ENCODE measurements at regions not wholly inside any gene's neighbourhood (a gene's known extent, or its start where the extent isn't known, plus 50 kb on each side); places are given as distances from the start of the nearest gene placed in this dataset.

- no peak for DNase-seq
Observed at GRCh38 chr16:86963600-86964575, 353.3 kb downstream of the C16orf95 start.

- DNase-seq = no peak
Observed at GRCh38 chr16:86964796-86965241, 352.4 kb downstream of the C16orf95 start.

GRCh38 chr16:86965331-86965730 is 351.9 kb downstream of the C16orf95 start:
- DNase-seq = no peak

GRCh38 chr16:86965840-86966550 is 351.2 kb downstream of the C16orf95 start:
- DNase-seq = no peak

- no peak for DNase-seq
Observed at GRCh38 chr16:86966777-86967176, 350.4 kb downstream of the C16orf95 start.

- no peak for DNase-seq
Observed at GRCh38 chr16:86968866-86969265, 348.3 kb downstream of the C16orf95 start.

- no peak for DNase-seq
Observed at GRCh38 chr16:86969716-86970115, 347.5 kb downstream of the C16orf95 start.

- no peak for DNase-seq
Observed at GRCh38 chr16:86970279-86970678, 346.9 kb downstream of the C16orf95 start.

GRCh38 chr16:86970726-86971125 is 346.5 kb downstream of the C16orf95 start:
- DNase-seq = no peak

GRCh38 chr16:86971251-86971650 is 345.9 kb downstream of the C16orf95 start:
- no peak for DNase-seq

GRCh38 chr16:86974120-86974519 is 343.1 kb downstream of the C16orf95 start:
- DNase-seq = no peak

GRCh38 chr16:86975445-86975844 is 341.7 kb downstream of the C16orf95 start:
- DNase-seq = no peak

GRCh38 chr16:86977076-86977676 is 340.0 kb downstream of the C16orf95 start:
- DNase-seq = no peak

GRCh38 chr16:86978445-86979030 is 338.7 kb downstream of the C16orf95 start:
- DNase-seq = no peak

- no peak for DNase-seq
Observed at GRCh38 chr16:86979061-86979460, 338.1 kb downstream of the C16orf95 start.

- DNase-seq = no peak
Observed at GRCh38 chr16:86979984-86980553, 337.1 kb downstream of the C16orf95 start.

- no peak for DNase-seq
Observed at GRCh38 chr16:86980644-86981043, 336.5 kb downstream of the C16orf95 start.

- DNase-seq = no peak
Observed at GRCh38 chr16:86982347-86982596, 334.9 kb downstream of the C16orf95 start.

GRCh38 chr16:86982912-86983311 is 334.3 kb downstream of the C16orf95 start:
- no peak for DNase-seq

GRCh38 chr16:86983621-86984020 is 333.6 kb downstream of the C16orf95 start:
- no peak for DNase-seq

- DNase-seq = no peak
Observed at GRCh38 chr16:86984343-86984742, 332.8 kb downstream of the C16orf95 start.

GRCh38 chr16:86984991-86985647 is 332.1 kb downstream of the C16orf95 start:
- no peak for DNase-seq

- no peak for DNase-seq
Observed at GRCh38 chr16:86985648-86986015, 331.6 kb downstream of the C16orf95 start.
